ENCODE measurements at regions not wholly inside any gene's neighbourhood (a gene's known extent, or its start where the extent isn't known, plus 50 kb on each side); places are given as distances from the start of the nearest gene placed in this dataset.

DNA sequence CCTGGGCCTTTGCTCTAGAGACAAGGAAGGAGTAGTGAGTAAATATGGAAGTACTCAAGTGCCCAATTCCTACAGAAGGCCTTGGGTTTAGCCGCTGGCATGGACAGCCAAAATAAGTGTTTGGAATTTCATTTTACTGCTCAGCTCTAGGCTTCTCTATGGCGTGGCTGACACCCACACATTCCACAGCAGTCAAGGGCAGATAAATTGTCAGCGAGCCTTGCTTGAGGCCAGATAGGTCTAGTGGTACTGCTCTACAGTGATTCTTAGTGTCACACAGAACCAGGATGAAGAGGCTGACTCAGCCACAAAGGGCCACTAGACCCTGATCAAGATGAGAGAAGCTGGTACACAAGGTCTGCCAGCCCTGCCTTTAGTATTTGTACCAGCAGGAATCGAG, 111.0 kb upstream of the NFIB start:
- DNase-seq = no peak

DNA sequence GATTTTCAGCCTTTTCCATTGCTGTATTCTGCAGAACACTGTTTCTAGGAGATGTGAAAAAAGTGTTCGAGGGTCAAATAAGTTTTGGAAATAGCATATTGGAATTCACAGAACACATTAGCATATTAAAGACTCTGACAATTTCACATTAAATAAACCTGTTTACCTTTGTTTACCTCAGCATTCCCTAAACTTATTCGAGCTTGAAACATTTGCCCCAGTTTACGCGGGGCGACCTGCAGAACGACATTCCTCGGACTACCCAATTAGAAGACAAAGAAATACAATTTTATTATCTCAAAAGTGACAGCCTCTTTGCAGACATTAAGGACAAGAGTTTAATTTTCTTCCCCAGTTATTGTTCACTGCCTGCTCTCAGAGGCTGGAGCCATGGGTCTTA, 110.3 kb upstream of the NFIB start:
- DNase-seq = no peak

DNA sequence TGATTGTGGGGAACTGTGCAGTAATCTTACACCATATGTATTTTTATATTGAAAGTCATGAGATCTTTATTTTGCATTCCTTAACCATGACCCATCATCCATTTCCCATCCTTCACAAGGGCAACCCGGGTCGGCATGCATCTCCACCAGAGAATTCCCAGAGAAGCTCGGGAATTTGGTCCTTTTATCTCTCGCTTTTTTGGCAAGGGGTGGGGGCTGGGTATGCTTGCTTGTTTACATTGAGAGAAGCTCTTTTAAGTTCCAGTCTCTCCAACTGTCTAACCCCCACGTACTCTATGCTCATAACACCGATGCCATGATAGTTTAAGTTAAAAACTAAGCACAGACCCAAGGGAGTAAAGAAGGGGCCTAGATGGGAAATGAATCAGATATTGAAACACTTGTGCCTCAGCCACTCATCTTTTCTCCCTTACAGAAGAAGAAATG, 109.9 kb upstream of the NFIB start:
- DNase-seq = no peak

DNA sequence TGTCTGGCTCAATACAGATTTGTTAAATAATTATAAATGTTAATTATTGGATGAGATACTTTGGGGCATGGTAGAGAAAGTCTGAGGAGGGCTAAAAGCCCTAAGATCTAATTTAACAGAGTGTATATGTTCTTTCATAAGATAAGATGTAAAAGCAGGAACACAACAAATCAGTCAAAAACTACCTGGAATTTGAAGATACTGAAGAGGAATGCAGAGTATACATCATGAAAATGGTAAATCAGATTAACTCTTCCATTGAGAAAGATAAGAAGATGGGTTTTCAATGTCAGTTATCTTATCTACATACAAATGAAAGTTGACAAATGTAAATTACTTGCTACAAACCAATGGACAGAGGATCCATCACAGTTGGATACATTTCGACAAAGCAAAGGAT, 107.3 kb upstream of the NFIB start:
- DNase-seq = no peak

DNA sequence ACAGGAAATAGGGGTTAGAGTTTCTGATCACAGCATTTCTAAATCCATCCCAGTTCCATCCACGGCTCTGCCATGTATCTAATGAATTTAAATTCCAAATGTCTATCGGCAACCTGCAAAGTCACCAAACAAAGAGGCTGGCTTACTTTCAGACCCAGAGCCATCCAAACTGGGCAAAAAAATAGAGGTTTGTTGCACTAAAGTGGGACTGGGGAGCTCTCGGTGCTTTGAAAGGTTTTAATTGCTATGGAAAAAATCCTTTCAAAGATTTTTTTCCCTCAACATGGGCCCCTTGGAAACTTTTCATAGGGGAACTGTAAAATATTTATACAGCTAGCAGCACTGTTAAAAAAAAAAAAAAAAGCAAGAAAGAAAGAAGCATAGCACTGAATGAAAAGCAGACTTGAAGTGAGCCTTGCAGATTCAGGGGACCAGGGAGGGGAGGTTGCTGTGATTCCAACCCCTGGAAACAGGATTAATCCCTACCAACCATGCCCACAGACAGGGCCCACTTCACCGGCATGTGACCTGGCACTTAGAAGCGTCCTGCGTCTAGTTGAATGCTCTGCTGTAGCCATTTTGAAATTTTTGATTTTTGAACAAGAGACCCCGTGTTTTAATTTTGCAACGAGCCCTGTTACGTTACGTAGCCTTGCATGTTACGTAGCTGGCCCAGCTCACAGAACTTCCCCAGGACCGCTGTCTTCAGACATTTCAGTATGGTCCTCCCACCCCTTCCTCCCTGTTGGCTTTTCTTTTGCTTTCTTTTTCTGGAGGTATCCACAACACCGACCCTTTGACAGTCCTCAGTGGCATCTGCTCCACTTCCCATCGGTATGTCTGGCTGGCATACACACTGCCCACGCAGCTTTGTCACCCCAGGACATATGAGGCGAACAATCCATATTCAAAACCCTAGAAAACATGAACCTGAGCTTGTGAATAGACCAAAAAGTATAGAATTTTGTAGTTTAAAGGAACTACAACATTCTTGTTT, 105.3 kb upstream of the NFIB start:
- DNase-seq = no peak

DNA sequence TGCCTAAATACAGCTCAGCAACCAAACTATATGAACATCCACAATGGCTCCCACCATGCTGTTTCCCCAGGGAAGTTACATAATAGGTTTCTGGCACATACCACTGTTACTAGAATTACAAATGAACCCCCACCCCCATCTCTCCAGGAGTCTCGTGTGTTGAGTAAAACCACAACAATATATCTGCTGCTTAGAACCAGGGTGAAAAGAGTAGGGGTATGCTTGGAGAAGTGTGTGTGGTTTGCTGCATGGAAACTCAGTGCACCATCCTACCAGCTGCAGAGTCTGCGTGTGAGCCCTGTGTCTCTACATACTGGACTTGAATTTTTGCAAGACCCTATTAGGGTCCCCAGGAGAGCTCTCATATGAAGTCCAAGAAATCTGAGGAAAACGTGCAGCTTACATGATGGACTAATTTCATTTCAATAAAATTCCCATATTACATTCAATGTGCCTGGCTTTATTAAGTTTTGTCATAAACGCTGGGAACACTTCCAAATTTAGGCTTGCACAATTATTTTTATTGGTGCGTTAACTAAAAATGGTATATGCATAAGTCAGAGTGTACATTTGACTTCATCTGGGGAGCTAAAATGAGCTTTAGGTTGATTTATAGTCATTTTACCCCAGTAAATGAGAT, 104.5 kb upstream of the NFIB start:
- DNase-seq = peak; percentile 35

DNA sequence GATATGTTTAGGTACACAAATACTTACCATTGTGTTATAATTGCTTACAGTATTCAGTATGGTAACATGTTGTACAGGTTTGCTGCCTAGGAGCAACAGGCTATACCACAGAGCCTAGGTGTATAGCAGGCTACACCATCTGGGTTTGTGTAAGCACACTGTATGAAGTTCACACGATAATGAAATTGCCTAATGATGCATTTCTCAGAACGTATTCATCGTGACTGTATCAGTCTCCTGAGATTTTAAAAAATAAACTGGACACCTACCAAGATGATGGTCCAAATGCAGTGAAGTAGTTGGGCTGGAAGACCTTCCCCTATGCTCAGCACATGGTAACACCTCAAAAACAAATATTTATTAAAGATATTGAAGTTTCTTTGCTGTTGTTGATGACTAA, 103.3 kb upstream of the NFIB start:
- DNase-seq = no peak

DNA sequence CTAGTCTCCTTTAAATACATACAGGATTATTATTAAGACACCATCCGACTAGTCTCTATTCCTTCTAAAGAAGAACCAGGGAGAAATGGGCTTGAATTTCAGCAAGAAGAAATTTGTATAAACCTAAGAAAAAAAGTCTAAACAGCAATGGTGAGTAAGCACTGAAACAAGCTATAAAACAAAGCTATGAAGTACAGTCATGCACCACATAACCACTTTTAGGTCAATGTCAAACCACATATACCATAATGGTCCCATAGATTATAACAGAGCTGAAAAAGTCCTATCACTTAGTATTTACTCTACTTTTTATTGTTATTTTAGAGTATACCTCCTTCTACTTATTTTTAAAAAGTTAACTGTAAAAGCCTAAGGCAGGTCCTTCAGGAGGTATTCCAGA, 102.0 kb upstream of the NFIB start:
- no peak for DNase-seq

DNA sequence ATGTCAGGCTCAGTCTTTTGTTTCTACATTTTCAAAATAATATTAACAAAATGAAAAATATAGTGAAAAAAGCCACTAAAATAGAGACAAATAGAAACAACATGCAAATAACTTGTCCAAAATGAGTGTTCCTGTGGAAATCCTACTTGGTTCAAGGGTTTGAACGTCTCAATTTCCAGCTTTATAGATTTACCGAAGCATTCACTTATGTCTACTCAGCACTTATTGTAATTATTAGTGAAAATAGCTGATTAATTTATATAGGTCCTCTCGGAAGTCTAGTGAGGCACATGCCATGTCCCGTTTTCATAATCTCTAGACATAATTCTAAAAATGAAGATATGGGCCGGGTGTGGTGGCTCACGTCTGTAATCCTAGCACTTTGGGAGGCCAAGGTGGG, 99.9 kb upstream of the NFIB start:
- DNase-seq = no peak

DNA sequence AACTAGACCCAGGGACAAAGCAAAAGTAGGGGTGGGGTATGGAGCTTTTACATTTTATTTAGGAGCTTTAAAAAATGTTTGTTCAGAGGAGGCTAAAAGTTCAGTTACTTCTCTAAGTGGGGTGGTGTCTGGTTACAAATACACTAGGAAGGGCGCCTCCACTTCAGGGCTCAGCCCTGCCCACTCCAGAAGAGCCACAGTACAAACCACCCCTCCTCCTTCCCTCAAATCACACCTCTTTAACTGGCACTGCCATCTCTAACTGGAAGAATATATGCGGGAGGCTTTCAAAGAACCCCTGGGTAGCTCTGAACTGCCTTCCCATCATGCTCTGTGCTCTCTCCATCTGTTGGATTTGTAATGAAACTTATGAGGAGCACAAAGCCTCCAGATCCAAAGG, 98.8 kb upstream of the NFIB start:
- no peak for DNase-seq

DNA sequence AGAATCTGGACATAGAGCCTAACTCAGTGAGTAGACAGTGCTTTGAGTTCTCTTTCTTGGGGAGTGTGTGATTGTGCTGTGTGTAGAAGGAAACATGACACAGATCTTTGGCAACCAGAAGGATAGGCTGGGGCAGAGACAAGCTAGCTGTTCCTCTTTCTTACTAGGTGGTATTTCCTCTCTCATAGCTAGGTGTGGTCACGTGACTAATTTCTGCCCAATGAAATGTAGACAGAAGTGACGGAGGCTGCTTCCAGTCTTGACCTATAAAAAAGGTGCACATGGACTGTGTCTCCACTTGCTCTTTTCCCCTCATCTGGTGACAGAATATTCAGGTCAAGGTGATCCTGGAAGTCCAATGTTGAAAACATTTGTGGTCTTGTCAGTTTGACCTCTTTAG, 92.5 kb upstream of the NFIB start:
- no peak for DNase-seq

DNA sequence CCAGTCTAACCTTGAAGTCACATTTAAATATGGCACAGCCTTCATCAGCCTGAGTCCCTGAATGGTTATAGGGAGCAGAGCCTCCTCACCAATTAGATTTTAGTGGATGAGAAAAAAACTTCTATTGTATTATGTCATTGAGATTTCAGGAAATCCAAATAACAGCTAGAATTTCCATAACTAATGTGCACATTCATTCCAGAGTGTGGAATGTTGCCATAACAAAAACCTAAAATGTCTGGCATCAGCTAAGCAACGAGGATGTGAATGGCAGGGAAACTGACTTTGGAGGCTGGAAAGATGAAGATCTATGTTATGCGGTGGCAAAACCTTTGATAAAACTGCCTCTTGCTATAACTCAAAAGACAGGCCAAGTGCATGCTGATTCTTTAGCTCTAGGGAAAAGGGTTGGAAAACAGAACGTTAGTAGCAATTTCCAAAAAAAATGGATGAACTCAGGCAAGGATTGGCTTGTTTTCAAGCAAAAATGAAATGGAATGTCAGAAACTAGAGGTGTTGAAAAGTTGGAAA, 91.3 kb upstream of the NFIB start:
- DNase-seq = no peak

DNA sequence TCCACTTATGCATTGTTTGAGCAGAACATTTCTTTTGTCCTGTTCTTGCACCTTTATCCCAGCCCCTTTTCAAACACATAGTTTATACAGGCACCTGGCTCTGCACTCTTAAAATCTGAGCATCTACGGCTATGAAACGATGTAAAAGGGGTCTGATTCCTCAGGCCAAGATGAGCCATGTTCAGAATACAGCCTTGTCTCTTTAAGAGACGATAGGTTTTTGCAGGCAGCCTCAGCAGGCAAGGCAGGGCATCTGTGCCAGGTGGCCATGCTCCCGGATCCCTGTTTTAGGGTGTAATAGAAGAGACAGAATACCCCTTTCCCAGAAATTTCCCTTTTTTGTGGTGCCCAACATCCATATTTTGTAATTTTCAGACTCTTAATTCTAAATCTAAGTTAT, 89.1 kb upstream of the NFIB start:
- no peak for DNase-seq

DNA sequence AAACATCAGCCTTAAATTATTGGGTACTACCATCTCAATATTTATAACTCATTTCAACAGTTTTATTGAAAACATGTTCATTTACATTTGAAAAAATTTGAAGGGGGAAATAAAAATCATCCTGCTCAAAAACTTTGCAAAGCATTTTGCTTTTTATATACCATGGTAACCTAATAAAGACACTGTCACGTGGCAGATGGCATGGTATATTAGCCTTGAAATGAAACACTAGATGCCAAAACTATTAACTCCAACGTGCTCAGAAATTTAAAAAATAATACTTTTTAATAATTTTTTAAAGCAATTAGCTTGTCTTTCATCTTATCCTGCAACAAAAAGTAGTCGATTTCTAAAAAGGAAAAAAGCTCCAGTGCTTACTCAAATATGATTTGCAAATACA, 88.6 kb upstream of the NFIB start:
- DNase-seq = no peak

DNA sequence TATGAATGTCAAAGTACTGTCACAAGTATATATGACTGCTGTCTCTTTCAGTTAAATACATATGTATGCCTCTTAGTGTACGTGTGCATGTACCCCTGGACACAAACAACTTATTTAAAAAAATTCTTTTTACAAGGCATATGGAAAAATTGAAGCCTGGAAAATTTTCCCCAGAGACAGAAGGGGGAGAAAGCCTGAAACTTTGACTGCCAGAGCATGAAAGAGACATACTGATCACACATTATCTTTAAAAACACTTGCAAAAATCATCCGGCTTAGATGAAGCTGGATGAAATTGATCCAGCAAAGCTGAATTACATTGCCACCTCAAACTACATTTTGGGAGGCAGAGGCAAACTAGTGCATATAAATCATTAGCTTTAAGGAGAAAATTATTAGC, 88.0 kb upstream of the NFIB start:
- DNase-seq = no peak

DNA sequence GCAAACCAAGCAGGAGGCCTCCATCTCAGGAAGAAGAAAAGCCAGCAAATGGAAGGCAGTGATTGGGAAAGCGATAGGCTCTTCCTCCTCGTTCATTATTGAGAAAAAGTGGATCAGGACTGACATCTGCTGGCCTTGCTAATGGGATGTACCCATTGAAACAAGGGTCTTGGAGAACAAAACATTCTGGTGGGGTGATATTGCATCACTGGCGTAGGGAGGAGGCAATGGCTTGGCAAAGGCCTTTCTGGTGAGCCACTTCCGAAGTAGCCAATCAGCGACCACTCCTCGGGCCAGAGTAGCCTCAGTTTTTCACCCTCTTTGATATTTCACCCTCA, 86.7 kb upstream of the NFIB start:
- DNase-seq = peak; percentile 40

DNA sequence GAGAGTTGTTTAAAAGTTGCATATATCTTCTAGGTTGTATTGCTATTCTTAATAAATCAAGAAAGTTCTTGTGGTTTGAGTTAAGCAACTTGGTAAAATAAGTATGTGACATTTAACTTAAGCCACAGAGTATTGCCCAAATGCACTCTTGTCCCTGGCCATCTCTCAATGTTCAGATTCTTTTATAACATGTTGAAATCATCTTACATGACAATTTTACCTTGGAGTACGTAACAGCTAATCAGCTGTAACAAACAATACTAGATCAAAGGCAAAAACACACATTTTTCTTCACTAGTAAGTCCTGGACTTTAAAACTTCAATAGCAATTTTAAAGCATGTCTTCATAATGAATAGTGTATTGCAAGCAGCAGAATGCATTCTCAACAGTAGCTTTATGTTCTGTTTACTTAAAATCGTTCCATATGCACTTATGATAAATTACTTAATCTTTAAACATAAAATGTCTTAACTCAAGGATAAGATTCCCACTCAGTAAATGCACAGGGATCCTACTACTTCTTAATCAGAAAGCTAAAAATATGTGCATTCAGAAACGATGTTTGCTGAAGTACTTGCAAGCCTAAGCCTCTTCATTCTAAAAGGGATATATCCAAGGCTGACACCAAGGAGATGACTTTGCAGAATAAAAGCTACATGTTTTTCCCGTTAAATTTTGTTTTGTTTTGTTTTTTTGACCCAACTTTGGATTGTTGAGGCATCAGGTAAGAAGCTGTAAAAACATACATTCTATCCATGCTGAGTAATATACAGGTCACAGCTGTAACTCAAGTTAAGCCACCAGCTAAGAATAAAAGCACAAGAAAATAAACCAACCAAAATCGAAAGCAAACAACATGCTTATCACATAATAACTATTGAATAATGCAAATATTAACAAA, 86.1 kb upstream of the NFIB start:
- no peak for DNase-seq

DNA sequence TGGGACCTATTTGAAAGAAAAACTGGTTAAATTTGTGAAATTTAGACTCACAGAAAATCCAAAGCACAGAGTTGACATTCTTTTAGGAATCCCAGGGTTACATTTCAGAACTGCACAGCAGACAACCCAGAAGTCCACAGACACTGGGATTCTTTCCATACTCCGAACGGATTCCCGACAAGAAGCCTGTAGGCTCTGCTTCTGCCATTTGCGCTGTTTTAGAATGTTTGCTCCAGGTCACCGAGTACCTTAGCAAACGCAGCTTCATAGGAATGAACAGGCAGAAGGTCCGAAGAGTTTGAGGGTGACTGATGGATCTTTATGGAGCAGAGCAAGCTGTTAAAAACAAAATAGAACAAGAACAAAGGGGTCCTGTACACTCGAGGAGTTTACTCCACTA, 84.5 kb upstream of the NFIB start:
- DNase-seq = no peak

DNA sequence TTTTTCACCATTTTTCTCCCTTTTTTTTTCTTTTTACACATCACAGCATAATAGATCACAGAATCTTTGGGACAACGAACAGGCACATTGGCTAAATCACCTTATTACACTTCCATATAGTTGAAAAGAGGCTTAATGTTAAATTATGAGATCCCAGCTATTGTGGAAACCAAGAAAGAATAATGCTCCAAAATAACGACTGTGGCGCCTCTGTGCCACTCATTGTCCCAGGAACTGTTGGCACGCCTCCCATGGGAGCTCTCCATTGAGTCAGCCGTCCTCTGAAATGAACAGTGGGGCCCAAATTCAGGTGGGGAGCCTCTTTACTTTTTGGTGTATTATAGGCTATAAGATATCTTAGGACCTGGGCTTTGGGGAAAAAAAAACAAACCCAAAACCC, 82.2 kb upstream of the NFIB start:
- DNase-seq = no peak

DNA sequence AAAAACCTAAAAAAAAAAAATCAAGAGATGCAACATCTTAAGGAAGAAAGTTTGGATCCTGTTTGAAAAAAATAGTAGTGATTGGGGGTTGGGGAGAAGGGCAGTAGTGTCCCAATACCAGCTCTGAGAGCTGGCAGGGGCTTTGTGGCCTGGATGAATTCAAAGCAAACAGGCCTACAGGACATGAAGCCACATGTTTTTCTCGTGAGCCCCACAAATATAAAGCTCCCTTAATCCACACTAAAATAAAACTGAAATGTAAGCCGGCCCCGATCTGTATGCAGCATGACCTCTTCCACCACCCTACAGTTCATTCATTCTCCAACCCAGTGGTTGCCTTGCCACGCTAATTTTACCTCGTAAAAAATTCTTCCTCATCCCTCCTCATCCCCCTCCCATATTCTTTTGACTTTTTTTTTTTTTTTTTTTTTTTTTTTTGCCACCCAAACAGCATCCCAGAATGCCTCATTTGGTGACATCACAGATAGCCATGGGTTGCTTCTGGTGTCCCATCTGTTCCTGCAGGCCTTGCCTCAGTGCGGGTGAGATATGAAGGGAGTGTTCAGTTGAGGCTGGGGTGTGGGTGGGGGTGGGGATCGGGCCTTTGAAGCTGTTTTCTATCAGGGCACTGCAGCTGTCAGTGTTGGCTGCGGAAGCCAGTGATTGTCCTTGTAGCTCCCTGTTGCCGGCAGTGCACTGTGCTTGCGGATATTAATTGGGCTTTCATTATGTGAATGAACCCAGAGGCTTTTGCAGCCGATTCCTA, 81.6 kb upstream of the NFIB start:
- no peak for DNase-seq

DNA sequence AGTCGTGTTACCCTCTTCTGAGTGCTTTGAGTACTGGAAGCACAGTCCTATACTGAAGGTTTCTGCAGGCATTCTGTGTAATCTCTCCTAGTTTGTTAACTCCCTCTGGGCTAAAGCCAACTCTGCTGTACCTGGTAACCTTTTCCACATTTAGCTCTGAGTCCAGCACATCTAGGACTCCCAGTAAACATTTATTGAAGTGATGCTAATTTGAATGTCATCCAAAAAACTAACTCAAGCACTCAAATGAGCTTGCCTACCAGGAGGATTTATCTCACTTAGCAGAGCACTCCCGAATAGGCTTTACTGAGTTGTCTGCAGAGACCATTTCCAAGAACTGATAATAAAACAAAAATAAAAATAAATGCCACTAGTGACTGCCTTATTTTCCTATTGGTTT, 79.5 kb upstream of the NFIB start:
- DNase-seq = no peak

DNA sequence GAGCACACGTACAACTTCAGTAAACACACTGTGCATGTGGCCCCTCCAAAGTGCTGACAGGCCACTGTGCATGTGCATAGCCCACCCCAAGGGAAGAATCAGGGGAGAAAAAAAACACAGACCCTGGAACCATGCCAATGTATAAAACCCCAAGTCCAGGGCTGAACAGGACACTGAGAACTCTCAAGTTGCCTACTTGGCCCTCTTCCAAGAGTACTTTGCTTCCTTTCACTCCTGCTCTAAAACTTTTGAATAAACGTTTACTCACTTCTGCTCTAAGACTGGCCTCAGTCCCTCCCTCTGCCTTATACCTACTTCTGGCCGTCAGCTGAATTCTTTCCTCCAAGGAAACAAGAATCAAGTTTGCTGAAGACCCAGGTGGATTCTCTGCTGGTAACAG, 77.7 kb upstream of the NFIB start:
- no peak for DNase-seq

DNA sequence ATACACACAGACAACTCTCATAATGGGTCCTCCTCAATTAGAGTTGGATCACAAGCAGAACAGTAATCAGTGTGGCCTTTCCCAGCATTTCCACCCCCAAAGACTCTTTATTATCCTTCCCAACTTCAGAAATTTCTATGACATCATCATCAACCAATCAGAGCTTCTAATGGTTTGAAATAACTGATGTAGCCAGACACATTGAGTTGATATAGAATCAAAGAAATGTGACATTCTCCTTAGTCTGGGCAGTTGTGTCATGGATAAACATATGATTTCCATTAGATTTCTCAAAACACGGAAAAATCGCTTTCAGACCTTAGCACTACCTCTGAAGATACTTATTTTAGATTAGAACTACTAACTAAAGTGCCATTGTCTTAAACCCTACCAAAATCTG, 75.7 kb upstream of the NFIB start:
- no peak for DNase-seq
